GM12878 (cell line): ENCODE measurements at regions not wholly inside any gene's neighbourhood (a gene's known extent, or its start where the extent isn't known, plus 50 kb on each side); places are given as distances from the start of the nearest gene placed in this dataset.

ENCODE experiments used
- ATAC-seq: fragments of 200-7000 bp; cut with Tn5 transposase; 3 replicates; pipeline ENCODE4 v1.9.1; 2020; ENCODE audit warnings: mild to moderate bottlenecking, moderate library complexity
- BruUV-seq: library from RNA; stranded (reverse); fragments of 400-500 nt; replicated peaks from 2 replicates; lab custom pipeline; 2021; lab: Mats Ljungman, UMichigan
- CTCF ChIA-PET: fragments of 300-600 bp; sonication (Branson Sonifier 250); formaldehyde crosslinking; extraction: SDS; loops from one replicate; lab custom pipeline; 2021; ENCODE audit warnings: inconsistent platforms; lab: Yijun Ruan, JAX
- POLR2A ChIA-PET: fragments of 350-600 bp; formaldehyde crosslinking; extraction: SDS; loops from one replicate; lab custom pipeline; 2021; ENCODE audit warnings: inconsistent platforms; lab: Charles Lee
- RAD21 ChIA-PET: fragments of 300-600 bp; sonication (Branson Sonifier 250); formaldehyde crosslinking; loops from one replicate; lab custom pipeline; 2023; ENCODE audit warnings: antibody characterized with exemption; ENCODE audit not compliant: unreplicated experiment; lab: Charles Lee
- SMC1A ChIA-PET: fragments of 300-600 bp; sonication (Branson Sonifier 250); formaldehyde crosslinking; loops from one replicate; lab custom pipeline; 2023; ENCODE audit not compliant: unreplicated experiment, uncharacterized antibody; lab: Charles Lee
- DNase-seq: peaks from one replicate; pipeline ENCODE4 v3.0.0-alpha.2; 2011; ENCODE audit warnings: low read depth, low spot score
- FAIRE-seq: peaks from 3 replicates; lab custom pipeline; 2011; peaks lifted over from hg19 to GRCh38; lab: Jason Lieb, UNC
- H2AFZ ChIP-seq: 2 replicates; pipeline ENCODE4 v1.6.0; 2011; ENCODE audit warnings: low read depth, low read length, control low read depth; ENCODE audit not compliant: control insufficient read depth
- H3K27ac ChIP-seq: 2 replicates; pipeline ENCODE4 v1.5.1; 2011; ENCODE audit warnings: control low read depth; ENCODE audit not compliant: control insufficient read depth, insufficient read depth
- H3K27me3 ChIP-seq, 2 experiments: replicated peaks in 1 of 2; 2 replicates each; pipeline versions ENCODE4 v1.6.0 to v1.6.1; 2011; ENCODE audit warnings: low read length in 1 of 2; ENCODE audit not compliant: control insufficient read depth in 2 of 2, insufficient read depth in 2 of 2
- H3K36me3 ChIP-seq, 2 experiments: 2 replicates each; pipeline ENCODE4 v1.5.1; 2011; ENCODE audit warnings: low read length in 1 of 2; ENCODE audit not compliant: control insufficient read depth in 2 of 2, insufficient read depth in 2 of 2
- H3K4me1 ChIP-seq: 2 replicates; pipeline ENCODE4 v1.6.1; 2011; ENCODE audit warnings: mild to moderate bottlenecking, low read length, moderate library complexity, mixed read lengths; ENCODE audit not compliant: control insufficient read depth, insufficient read depth
- H3K4me2 ChIP-seq: 2 replicates; pipeline ENCODE4 v1.6.0; 2011; ENCODE audit warnings: control low read depth; ENCODE audit not compliant: control insufficient read depth, insufficient read depth
- H3K4me3 ChIP-seq: fragments of 200-600 bp; sonication (generic); 2 replicates; pipeline ENCODE4 v1.5.1; 2016
- H3K79me2 ChIP-seq: 2 replicates; pipeline ENCODE4 v1.6.0; 2011; ENCODE audit warnings: low read length; ENCODE audit not compliant: control insufficient read depth, insufficient read depth
- H3K9ac ChIP-seq: 2 replicates; pipeline ENCODE4 v1.8.0; 2011; ENCODE audit warnings: low read length, control low read depth, mixed read lengths; ENCODE audit not compliant: control insufficient read depth, insufficient read depth
- H3K9me3 ChIP-seq: replicated peaks from 3 replicates; pipeline ENCODE4 v1.5.1; 2011; ENCODE audit warnings: mild to moderate bottlenecking, low read length; ENCODE audit not compliant: control insufficient read depth, insufficient read depth
- H4K20me1 ChIP-seq: 2 replicates; pipeline ENCODE4 v1.6.0; 2011; ENCODE audit not compliant: control insufficient read depth, insufficient read depth
- ATF3 ChIP-seq: IDR thresholded peaks from 2 replicates; pipeline ENCODE4 v1.6.1; 2011; ENCODE audit warnings: low read depth, mild to moderate bottlenecking, low read length, moderate library complexity, borderline replicate concordance; ENCODE audit errors: extremely low read depth
- GABPA ChIP-seq: IDR thresholded peaks from 2 replicates; pipeline ENCODE4 v1.6.1; 2014; ENCODE audit warnings: antibody characterized with exemption, low read depth, mild to moderate bottlenecking, inconsistent platforms
- IRF3 ChIP-seq: fragments of 450-650 bp; IDR thresholded peaks from 2 replicates; pipeline ENCODE4 v1.6.1; 2014; ENCODE audit warnings: mild to moderate bottlenecking
- NR2C1 ChIP-seq: fragments of 450-650 bp; IDR thresholded peaks from 2 replicates; pipeline ENCODE4 v1.6.1; 2017; ENCODE audit warnings: antibody characterized with exemption, mild to moderate bottlenecking, moderate library complexity
- POLR2AphosphoS2 ChIP-seq: IDR thresholded peaks from 2 replicates; pipeline ENCODE4 v1.6.1; 2011; ENCODE audit warnings: low read depth, mild to moderate bottlenecking, low read length, improper control_type of control experiment, moderate library complexity
- RAD21 ChIP-seq: IDR thresholded peaks from 2 replicates; pipeline ENCODE4 v1.6.1; 2011; ENCODE audit warnings: mild to moderate bottlenecking, low read depth, low read length, moderate library complexity; ENCODE audit not compliant: insufficient read depth
- RAD51 ChIP-seq: fragments of 450-650 bp; IDR thresholded peaks from 2 replicates; pipeline ENCODE4 v1.6.1; 2016; ENCODE audit warnings: moderate library complexity, mild to moderate bottlenecking, inconsistent platforms
- TARDBP ChIP-seq: IDR thresholded peaks from 2 replicates; pipeline ENCODE4 v1.6.1; 2016; ENCODE audit warnings: borderline replicate concordance
- ZNF384 ChIP-seq: IDR thresholded peaks from 2 replicates; pipeline ENCODE4 v1.6.1; 2012; ENCODE audit warnings: low read depth, mild to moderate bottlenecking, low read length, improper control_type of control experiment, borderline replicate concordance
- WGBS: methylation state at CpG from one replicate; pipeline ENCODE4 v1.1.6; 2016; ENCODE audit warnings: low lambda C conversion rate; ENCODE audit not compliant: insufficient replicate concordance, insufficient coverage; ENCODE audit errors: missing lambda C conversion rate; 5-methylcytosine and 5-hydroxymethylcytosine counted together
- in situ Hi-C: fragments of 300-500 bp; cut with MboI; formaldehyde crosslinking; loops from 9 replicates; pipeline ENCODE4 v1.14.3; 2018; ENCODE audit warnings: mixed read lengths
- intact Hi-C: fragments of 100-400 bp; cut with micrococcal nuclease; formaldehyde crosslinking; loops from one replicate; pipeline ENCODE4 v1.14.2; 2022; ENCODE audit not compliant: unreplicated experiment

GRCh38 chr3:94378322-94378721, 315.5 kb downstream of the NSUN3 start:
- no peak for TF ChIP-seq NR2C1
- no peak for TF ChIP-seq RAD21
- TF ChIP-seq GABPA = no peak
- TF ChIP-seq RAD51 = no peak
- TF ChIP-seq TARDBP = no peak
- no peak for TF ChIP-seq IRF3
- no peak for TF ChIP-seq ATF3
- TF ChIP-seq POLR2AphosphoS2 = no peak
- no peak for TF ChIP-seq ZNF384
- ChIA-PET RAD21 (no interaction called here), CTCF (no interaction called here), POLR2A (no interaction called here), SMC1A (interaction anchor here (0.5 to 0.6 kb wide), 2 partner anchors 40 to 112 kb away, joined by 3 to 4 read pairs; no protein-coding TSS in a partner anchor)
- no peak for DNase-seq
- Histone ChIP-seq H3K36me3 (no peaks in the 10 kb centered on the region), H4K20me1 (no peaks in the 10 kb centered on the region), H2AFZ (no peak overlapping the region), H3K27me3 (no peaks in the 10 kb centered on the region), H3K4me2 (no peak overlapping the region), H3K4me1 (no peaks in the 10 kb centered on the region), H3K4me3 (no peak overlapping the region), H3K9me3 (no peaks in the 10 kb centered on the region), H3K9ac (no peak overlapping the region), H3K79me2 (no peaks in the 10 kb centered on the region), H3K27ac (no peak overlapping the region)
- ATAC-seq = no peak
- no TSS peak for BruUV-seq
- FAIRE-seq = no peak
- intact Hi-C loops = no loop called here
- in situ Hi-C loops = no loop called here
- WGBS = 0% methylated on average over 1 of the region's 1 CpG
